ENCODE measurements at regions not wholly inside any gene's neighbourhood (a gene's known extent, or its start where the extent isn't known, plus 50 kb on each side); places are given as distances from the start of the nearest gene placed in this dataset.
"Not testable (repeated sequence)": the region's sequence is repeated elsewhere in the genome, so short reads cannot be mapped to it uniquely, and the experiment has no call there.

GRCh38 chr20:1845163-1845523 is 50.1 kb upstream of the SIRPA start:
- DNase-seq (ENCODE audit: low read depth) = no peak
- H3K4me3 ChIP-seq (ENCODE audit: low read depth, low read length) = no peak overlapping the region
- no peak for TF ChIP-seq CTCF (IDR thresholded peaks at IDR 0.05; ENCODE audit: insufficient read depth, low read length)

DNA sequence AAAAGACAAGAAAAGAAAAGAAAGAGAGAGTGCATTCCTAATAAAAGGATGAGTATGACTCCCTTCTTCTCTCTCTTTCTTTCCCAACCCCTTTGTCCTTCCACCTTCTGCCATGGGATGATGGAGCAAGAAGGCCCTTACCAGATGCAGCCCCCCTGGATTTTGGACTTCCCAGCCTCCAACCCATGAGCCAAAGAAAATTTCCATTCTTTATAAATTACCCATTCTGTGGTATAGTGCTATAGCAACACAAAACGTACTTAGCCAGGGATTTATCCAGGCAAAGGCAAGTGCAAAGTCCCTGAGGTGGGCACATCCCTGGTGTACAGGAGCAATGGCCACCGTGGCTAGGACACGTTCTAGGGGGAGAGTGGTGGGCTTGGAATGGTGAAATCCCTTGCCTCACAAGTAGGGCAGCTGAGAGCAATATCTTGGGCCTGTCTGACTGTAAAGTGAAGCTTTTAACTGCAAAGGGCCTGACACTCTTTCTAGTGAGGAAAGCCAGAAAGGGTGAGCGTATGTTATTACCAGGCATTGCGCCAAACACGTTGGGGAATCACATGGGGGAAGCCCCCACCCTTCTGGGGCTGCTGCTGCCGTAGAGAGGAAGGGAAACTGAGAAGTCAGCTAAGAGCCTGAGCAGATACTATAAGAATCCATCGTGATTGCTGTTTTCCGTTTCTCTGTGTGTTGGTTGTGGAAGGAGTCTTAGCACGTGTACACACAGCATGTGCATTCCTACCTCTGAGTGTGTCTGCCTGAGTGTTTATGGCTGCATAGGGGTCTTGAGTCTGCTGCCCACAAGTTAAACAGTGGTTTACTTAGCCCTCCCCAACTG is 50.7 kb upstream of the SIRPA start:
- peak; percentile 89 for DNase-seq (ENCODE audit: low read depth)
- peak; percentile 4 for TF ChIP-seq CTCF (IDR thresholded peaks at IDR 0.05; ENCODE audit: insufficient read depth, low read length)

GRCh38 chr20:1842281-1842680 is 52.9 kb upstream of the SIRPA start:
- H3K4me3 ChIP-seq (ENCODE audit: low read depth, low read length) = no peak overlapping the region
- TF ChIP-seq CTCF (IDR thresholded peaks at IDR 0.05; ENCODE audit: insufficient read depth, low read length) = no peak
- no peak for DNase-seq (ENCODE audit: low read depth)

More for the DNA sequence above, 50.7 kb upstream of the SIRPA start:
- no peak overlapping the region for H3K4me3 ChIP-seq (ENCODE audit: low read depth, low read length)

DNA sequence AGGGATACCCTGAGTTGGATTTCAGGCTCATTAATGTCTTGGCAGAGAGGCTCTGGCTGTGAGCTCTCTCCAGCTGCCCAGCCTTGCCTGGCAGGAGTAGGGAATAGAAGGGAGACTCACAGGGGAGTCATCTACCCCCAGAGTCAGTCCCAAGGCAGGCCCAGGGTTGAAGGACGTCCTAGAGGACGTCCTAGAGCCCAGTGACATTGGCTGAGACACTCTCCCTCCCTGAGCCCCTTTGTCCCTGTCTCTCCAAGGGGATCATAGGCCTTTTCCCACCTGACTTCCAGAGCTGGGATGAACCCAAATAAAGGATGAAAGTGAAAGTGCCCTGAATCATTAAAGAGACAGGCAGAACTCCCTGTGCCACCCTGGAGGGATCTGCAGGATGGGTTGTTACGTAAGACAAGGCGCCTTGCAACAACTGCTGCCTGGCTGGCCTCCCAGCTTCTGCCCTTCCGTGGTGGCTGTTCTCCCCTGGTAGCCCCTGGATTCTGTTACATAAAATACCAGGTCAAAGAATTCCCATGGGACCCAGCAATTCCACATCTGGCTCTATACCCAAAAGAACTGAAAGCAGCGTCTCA is 53.6 kb upstream of the SIRPA start:
- DNase-seq (ENCODE audit: low read depth) = no peak
- no peak overlapping the region for H3K4me3 ChIP-seq (ENCODE audit: low read depth, low read length)
- TF ChIP-seq CTCF (IDR thresholded peaks at IDR 0.05; ENCODE audit: insufficient read depth, low read length) = no peak

- no peak for TF ChIP-seq CTCF (IDR thresholded peaks at IDR 0.05; ENCODE audit: insufficient read depth, low read length)
Measured at GRCh38 chr20:1840817-1841553, 54.2 kb upstream of the SIRPA start.

GRCh38 chr20:1839376-1840317 is 55.6 kb upstream of the SIRPA start:
- H3K4me3 ChIP-seq (ENCODE audit: low read depth, low read length) = not testable (repeated sequence)

More at GRCh38 chr20:1840817-1841553, 54.2 kb upstream of the SIRPA start:
- no peak for DNase-seq (ENCODE audit: low read depth)
- H3K4me3 ChIP-seq (ENCODE audit: low read depth, low read length) = no peak overlapping the region

More at GRCh38 chr20:1839376-1840317, 55.6 kb upstream of the SIRPA start:
- DNase-seq (ENCODE audit: low read depth) = not testable (repeated sequence)

All from fibroblast of the aortic adventitia (primary cell).